ENCODE measurements at regions not wholly inside any gene's neighbourhood (a gene's known extent, or its start where the extent isn't known, plus 50 kb on each side); places are given as distances from the start of the nearest gene placed in this dataset.

- DNase-seq = peak; percentile 57
Measured at GRCh38 chr2:120480903-120481445, 135.0 kb downstream of the INHBB start.

- no peak for DNase-seq
Measured at GRCh38 chr2:120481446-120482194, 135.7 kb downstream of the INHBB start.

- no peak for DNase-seq
Measured at GRCh38 chr2:120482334-120482733, 136.4 kb downstream of the INHBB start.

GRCh38 chr2:120483355-120483754, 137.4 kb downstream of the INHBB start:
- DNase-seq = no peak

DNA sequence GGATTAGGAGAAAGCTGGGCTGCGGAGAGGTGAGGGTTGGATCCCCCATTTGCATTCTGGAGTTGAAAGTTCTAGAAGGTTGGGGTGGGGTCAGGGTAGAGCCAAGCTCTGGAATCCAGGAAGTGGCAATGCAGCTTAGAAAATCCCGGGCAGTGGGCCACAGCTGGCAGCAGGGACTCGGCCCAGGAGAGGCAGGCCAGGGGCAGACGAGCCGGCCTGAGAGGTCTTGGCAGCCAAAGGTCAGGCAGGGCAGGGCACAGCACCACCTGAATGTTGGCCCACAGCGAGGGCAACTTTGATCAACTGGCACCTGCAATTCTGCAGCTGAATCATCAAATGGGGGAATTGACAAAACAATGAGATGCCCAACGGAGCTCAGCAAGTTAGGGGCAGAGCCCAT, 139.2 kb downstream of the INHBB start:
- DNase-seq = no peak

DNA sequence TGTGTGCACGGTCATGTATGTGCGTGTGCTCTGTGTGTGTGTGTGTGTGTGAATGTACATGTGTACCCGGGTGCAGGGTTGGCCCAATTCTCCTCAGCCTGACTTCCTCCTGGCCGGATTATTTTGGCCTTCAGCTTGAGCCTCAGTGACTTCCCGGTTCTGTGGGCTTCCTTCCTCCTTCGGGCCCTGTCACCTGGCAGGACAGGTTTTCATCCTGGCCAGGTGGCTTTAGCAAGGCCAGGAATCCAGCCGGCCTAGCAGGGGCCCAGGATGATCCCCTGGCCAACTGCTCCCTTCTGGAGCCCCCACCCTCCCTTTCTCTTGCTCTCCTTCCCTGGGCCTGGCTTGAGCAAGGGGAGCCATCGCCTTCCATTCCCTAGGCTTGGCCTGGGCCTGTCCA, 140.5 kb downstream of the INHBB start:
- DNase-seq = no peak

GRCh38 chr2:120486946-120487345, 141.0 kb downstream of the INHBB start:
- DNase-seq = peak; percentile 67

DNA sequence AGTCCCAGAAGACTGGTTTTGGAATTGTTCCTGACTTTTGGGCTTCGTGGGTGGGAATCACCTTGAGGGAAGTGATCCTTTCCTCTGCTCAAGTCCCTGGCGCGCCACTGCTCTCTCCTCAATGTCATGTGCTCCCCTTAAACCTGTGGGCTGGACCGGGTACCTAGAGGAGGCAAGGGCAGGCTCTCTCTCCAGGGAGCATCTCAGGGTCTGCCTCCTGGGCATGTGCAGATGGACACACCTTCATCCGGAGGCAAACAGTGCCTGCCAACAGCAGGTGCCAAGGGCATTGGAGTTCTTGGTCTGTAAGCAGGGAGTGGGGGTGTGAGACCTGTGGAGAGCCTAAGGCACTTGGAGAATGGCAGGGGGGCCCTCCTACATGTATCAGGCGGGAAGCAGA, 142.6 kb downstream of the INHBB start:
- DNase-seq = no peak

GRCh38 chr2:120489023-120489422, 143.1 kb downstream of the INHBB start:
- DNase-seq = no peak

DNA sequence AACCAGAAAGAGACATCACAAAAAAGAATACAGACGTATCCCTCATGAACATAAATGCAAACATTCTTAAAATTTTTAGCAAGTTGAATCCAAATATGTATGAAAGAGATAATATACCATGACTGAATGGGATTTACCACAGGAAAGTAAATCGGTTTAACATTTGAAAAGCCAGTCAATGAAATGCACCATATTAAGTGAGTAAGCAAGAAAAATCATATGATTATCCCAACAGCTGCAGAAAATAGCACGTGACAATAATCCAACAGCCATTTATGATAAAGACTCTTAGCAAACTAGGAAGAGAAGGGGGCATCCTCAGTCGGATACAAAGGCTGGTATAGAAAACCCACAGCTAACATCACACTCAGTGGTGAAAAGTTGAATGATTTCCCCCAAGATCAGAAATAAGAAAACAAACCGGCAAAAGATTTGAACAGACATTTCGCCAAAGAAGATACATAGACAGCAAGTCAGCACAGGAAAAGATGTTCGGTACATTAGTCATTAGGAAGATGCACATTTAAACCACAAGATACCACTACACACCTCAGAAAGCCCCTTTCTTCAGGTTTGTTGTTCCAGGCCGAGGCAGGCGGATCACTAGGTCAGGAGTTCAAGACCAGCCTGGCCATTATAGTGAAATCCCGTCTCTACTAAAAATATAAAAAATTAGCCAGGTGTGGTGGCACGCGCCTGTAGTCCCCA, 144.3 kb downstream of the INHBB start:
- DNase-seq = no peak

DNA sequence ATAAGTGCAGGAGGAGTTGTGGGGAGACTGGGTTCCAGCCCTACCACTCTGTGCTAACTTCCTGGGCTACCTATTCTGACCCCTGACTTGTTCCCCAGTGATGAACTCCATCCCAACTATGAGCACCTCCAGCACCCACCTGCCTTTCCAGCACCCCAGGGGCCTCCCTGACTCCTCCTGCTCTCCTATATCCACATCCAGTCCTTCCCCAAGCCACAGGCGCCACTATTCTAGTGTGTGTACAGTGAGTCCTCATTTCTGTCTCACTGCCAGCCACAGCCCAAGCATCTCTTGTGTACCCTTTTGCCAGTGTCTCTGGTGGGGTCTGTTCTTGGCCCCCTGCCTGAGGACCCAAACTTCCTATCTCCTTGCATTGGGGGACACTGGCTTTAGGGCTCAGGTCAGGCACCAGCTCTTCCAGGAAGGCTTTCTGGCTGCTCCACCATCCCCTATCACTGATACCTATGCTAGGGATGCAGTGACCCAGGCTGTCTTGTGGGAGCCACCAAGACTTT, 145.2 kb downstream of the INHBB start:
- no peak for DNase-seq

DNA sequence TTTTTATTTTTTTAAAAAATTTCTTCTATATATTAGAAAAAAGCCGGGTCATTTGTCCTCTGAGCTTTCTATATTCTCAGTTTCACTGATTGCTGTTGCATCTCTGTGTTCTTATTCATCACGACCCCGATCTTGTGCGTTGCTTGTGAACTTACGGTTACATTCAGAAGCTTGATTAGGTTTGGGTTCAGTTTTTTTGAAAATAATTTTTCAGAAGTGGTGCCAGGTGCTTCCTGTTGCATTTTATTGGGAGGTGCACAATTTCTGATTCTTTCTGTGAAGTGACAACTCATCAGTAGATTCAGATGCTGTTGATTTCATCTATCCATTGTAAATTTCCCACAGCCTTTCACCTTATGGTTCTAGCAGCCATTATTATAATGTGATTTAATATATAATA, 147.3 kb downstream of the INHBB start:
- no peak for DNase-seq

DNA sequence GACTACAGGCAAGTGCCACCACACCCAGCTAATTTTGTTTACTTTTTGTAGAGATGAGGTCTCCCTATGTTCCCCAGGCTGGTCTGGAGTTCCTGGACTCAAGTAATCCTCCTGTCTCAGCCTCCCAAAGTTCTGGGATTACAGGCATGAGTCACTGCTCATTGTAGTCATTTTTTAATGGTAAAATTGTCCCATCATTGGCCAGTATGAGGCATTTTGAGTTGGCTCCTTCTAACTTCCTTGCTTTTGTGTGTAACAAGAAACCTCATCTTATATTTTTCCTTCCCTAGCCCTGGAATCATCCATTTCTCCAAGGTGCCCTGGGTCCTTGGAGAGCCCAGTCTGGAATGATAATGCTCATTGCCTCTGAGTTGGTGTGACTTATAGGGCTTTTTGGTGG, 148.5 kb downstream of the INHBB start:
- no peak for DNase-seq

GRCh38 chr2:120495586-120495985, 149.7 kb downstream of the INHBB start:
- DNase-seq = no peak

GRCh38 chr2:120496235-120496634, 150.3 kb downstream of the INHBB start:
- no peak for DNase-seq

DNA sequence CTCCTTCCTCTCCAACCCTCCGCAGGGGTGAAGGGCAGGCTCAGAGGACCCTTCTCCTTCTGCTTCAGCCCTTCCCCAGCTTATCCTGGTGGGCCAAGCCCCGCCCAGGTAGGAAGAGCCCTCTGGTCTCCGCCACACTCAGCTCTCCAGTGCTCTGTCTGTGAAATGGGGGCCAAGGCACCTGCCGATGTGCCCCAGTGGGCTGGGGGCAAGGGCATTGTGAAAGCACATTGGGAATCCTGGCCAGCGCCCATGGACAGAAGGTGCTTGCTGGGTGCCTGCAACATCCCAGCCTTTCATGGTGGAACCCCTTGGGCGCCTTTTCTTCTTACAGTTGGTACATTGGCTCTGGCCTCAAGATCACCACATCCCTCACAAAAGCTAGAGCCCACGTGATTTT, 150.8 kb downstream of the INHBB start:
- no peak for DNase-seq

DNA sequence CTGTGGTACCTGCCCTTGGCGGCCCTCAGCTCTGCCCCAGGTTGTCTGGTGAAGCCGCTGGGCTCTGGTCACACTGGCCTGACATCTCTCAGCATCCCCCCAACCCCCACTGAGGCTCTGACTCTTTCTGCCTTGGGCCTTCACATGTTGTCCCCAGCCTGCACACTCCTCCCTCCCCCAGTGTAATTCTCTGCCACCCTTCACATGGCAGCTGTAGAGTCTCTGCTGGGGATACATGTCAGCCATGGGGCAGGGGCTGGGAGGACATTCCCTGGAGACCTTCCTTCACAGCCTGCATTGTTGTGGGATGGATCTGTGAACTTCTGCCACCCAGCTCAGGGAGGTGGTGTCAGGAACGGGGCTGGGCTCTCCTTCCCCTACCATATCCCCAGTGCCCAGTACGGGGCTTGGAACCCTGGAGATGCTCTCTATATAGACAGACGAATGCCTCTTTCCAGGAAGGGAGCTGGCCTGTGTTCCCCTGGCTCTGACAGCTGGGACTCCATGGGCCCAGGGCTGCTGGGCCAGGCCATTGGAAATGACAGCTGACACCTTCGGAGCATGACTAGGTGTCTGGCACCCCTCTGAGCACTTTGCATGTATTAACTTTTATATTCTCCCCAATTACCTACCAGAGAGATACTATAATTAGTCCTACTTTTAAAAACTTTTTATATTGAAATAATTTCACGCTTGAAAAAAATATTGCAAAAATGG, 151.5 kb downstream of the INHBB start:
- DNase-seq = no peak

GRCh38 chr2:120498121-120498520, 152.2 kb downstream of the INHBB start:
- no peak for DNase-seq

DNA sequence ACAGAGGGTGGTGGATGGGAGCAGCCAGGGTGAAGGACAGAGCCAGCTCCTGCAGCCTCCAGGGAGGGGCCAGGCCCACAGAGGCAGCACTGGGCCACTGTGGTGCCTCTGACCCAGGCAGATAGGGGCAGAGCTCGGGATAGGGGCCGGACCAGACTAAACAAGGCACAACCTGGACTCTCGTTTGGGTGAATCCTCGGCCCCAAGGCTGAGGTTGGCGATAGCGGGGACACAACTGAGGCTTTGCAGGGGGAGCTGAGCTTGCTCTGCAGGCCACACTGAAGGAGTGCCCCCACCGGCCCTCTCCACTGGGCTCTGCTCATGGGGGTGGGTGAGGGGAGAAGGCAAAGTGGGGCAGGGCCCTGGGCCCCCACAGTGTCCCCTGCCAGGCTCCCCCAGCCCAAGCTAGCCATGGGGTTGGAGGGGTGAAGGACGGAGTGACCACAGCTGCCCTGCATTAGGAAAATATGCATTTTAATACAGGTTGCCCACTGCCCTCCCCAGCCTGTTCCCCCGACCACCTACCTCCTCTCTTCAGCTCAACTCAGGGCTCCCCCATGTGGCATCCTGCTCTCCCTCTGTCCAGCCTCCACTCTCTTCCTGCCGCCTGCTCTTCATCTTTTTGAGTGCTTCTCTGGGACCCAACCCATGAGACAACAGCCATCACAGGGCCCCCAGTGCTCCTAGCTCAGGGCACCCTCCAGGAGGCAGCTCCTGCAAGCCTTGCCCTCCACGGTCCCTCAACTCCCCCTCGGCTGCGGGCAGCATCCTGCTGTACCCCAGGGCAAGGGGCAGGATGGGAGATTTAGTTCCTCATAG, 152.8 kb downstream of the INHBB start:
- DNase-seq = no peak

GRCh38 chr2:120499784-120500495, 154.0 kb downstream of the INHBB start:
- DNase-seq = peak; percentile 89

DNA sequence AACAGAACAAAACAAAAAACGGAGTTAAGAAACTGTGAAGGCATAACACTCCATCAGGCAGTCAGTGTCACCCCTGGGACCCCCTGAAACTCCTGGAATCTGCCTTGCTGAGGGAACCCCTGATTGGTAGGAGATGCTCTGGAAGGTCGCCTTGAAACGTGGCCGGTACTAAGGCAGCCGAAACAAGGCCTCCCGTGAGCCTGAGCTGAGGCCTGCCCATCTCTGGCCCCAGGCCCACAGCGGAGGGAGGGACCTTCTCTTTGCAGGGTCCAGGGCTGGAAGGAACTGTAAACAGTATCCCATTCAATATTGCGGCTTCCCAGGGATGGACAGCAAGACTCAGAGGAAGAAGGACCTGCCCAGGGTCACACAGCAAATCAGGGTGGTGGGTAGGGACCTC, 155.7 kb downstream of the INHBB start:
- DNase-seq = no peak

- no peak for DNase-seq
Measured at GRCh38 chr2:120502357-120502756, 156.4 kb downstream of the INHBB start.

Measured in DMS53 (cell line).